GM12865 (cell line): ENCODE measurements at regions not wholly inside any gene's neighbourhood (a gene's known extent, or its start where the extent isn't known, plus 50 kb on each side); places are given as distances from the start of the nearest gene placed in this dataset.
A peak's percentile ranks its signal among the peaks of the same experiment; 100 is the strongest.

Source experiments
- DNase-seq: peaks from one replicate; pipeline ENCODE4 v3.0.0; 2010; ENCODE audit warnings: low read depth
- H3K4me3 ChIP-seq: 2 replicates; pipeline ENCODE4 v1.5.1; 2011; ENCODE audit warnings: mild to moderate bottlenecking, low read depth, low read length, control low read depth
- TF ChIP-seq, protein P1 (sequence below): IDR thresholded peaks from 2 replicates; pipeline ENCODE4 v1.5.1; 2011; ENCODE audit warnings: low read length, control low read depth, low read depth, inconsistent platforms; ENCODE audit not compliant: insufficient read depth; ENCODE audit errors: missing control alignments

DNA sequence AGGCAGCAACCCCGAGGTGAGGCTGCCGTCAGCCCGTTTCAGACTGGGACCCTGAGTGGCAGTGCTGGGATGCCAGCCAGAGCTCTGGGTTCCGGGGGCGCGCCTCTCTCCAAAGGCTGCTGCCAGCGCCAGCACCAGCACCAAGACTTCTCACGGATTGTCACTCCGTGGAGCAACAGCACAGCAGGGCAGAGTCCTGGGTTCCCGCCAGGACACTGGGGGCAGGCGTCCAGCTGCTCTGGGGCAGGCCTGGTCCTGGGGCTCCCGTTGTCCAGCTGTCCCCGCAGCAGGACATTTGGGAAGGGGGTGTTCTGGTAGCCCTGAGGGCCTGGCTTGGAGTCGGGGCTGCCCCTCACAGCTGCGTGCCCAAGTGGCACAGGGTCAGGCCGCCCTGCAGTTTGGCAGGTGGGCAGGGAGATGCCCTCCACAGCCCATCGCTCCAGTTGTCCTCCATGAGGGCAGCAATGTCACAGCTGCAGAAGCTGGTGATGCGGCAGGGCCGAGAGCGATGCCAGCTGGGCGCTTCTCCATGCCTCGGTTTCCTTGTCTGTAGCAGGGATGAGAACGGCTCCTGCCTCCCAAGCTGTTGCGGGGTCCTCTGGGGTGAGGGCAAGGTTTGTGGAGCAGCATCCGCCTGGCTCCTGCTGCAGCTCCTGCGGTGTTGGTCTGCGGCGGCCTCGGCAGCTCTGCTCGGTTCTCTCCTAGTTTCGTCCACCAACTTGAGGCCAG lies 137.3 kb upstream of the CIBAR2 start:
- TF ChIP-seq, protein P1, sequence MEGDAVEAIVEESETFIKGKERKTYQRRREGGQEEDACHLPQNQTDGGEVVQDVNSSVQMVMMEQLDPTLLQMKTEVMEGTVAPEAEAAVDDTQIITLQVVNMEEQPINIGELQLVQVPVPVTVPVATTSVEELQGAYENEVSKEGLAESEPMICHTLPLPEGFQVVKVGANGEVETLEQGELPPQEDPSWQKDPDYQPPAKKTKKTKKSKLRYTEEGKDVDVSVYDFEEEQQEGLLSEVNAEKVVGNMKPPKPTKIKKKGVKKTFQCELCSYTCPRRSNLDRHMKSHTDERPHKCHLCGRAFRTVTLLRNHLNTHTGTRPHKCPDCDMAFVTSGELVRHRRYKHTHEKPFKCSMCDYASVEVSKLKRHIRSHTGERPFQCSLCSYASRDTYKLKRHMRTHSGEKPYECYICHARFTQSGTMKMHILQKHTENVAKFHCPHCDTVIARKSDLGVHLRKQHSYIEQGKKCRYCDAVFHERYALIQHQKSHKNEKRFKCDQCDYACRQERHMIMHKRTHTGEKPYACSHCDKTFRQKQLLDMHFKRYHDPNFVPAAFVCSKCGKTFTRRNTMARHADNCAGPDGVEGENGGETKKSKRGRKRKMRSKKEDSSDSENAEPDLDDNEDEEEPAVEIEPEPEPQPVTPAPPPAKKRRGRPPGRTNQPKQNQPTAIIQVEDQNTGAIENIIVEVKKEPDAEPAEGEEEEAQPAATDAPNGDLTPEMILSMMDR, result no peak
- no peak for DNase-seq
- no peak overlapping the region for H3K4me3 ChIP-seq

DNA sequence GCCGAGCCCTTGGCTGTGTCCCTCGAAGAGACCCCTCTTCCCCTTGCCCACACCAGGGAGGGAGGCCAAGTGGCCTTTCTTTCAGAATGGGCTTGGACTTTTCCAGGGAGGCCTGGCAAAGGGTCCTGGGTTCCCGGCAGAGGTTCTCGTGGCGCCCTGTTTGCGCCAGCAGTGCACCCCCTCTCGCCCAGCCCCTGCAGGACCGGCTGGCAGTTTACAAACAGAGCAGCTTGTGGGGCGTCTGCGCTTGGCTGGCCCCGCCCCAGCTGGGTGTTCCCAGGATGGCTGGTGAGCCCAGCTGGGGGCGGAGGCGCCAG lies 137.8 kb upstream of the CIBAR2 start:
- TF ChIP-seq, protein P1, result no peak
- no peak for DNase-seq
- no peak overlapping the region for H3K4me3 ChIP-seq

DNA sequence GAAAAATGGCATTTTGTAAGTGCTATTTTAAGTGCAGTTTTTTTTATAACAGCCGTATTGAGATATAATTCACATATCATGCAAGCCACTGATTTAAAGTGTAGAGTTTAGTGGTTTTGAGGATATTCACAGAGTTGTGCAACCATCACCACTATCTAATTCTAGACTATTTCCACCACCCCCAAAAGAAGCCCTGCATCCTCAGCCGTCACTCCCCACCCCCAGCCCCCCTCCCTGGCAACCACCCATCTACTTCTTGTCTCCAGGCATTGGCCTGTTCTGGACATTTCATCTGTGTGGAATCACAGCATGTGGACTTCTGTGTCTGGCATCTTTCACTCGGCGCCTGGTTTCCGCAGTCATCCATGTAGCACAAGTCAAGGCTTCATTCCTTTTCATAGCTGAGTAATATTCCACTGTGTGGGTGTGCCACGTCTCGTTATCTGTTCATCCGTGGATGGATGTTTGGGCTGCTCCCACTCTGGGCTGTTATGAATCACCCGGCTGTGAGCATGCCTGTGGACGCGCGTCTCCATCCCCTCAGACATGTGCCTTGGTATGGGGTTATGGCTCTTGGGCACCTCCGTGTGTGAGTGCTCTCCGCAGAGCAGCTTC lies 138.4 kb upstream of the CIBAR2 start:
- no peak for DNase-seq
- TF ChIP-seq, protein P1, result no peak
- H3K4me3 ChIP-seq, result no peak overlapping the region

DNA sequence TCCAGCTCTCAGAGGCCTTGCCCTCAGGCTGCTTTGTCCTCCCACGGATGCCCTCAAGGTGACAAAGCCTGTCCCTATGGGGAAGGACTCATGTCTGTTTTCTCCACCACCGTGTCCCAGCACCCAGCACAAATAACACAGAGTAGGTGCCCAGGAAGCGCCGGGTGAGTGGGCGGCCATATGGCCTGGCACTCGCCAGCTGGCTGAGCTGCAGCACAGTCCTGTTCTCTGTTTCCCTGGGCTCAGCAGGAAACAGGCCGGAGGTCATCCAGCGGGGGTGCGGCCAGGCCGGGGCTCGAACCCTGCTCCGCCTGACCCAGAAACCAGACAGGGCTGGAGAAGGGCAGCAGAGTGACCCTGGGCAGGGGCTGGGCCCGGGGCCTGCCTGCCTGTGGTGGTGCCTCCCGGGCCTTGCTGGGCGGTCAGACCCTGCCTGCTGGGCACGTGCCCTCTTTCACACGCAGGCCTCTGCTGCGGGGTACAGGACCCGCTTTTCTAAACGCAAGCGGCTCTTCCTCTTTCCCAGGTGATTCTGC lies 139.0 kb upstream of the CIBAR2 start:
- no peak for DNase-seq
- TF ChIP-seq, protein P1, result no peak

DNA sequence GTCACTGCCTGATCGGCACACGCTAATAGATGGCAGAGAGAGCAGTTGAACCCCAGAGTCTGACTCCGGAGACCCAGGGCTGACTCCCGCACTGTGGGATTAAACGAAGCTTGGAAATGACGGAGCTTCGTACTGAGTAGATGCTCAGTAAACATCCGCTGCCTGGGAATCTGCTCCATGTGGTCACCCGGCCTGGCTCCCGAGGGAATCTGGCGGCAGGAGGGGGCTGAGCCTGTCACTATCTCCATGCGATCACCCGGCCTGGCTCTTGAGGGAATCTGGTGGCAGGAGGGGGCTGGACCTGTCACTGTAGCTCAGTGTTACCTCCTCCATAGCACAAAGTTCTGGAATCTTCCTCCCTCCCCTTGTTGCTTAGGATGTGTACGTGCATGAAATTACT lies 139.7 kb upstream of the CIBAR2 start:
- DNase-seq, result no peak
- H3K4me3 ChIP-seq, result no peak overlapping the region
- TF ChIP-seq, protein P1, result no peak

More for the DNA sequence above, 139.0 kb upstream of the CIBAR2 start:
- no peak overlapping the region for H3K4me3 ChIP-seq

DNA sequence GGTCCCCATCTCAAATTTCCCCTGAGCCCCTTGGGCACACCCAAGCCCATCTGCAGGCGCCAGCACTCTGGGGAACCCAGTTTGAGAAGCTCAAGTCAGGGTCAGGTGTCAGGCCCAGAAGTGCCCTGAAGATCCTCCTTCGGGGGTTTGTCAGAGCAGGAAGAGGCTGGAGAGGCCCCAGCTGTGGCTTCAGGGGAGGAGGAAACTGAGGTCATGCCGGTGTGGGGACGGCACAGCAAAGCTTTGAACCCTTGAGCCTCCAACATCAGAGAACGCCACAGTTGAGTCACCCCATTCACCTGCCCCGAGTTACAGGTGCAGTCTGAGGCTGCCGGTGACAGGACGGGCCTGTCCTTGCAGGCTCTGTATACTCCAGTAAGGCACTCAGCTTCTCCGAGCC lies 140.2 kb upstream of the CIBAR2 start:
- no peak overlapping the region for H3K4me3 ChIP-seq
- peak; percentile 34 for DNase-seq
- TF ChIP-seq, protein P1, result no peak
